KBM-7 (cell line): ENCODE measurements at regions not wholly inside any gene's neighbourhood (a gene's known extent, or its start where the extent isn't known, plus 50 kb on each side); places are given as distances from the start of the nearest gene placed in this dataset.
"Not testable (repeated sequence)": the region's sequence is repeated elsewhere in the genome, so short reads cannot be mapped to it uniquely, and the experiment has no call there.

Experiments
- DNase-seq: peaks from one replicate; pipeline ENCODE4 v3.0.0-alpha.2; 2015
- in situ Hi-C: fragments of 300-500 bp; cut with MboI; formaldehyde crosslinking; loops from 2 replicates; pipeline ENCODE4 v1.14.3; 2020; ENCODE audit warnings: low sequenced_read_pairs, low pct_unique_long_range_greater_than_20kb, mixed read lengths

GRCh38 chr1:31509124-31510072 is 66.9 kb upstream of the TINAGL1 start:
- peak; percentile 29 for DNase-seq
- in situ Hi-C loops = no loop called here

GRCh38 chr1:31510304-31510703 is 66.0 kb upstream of the TINAGL1 start:
- in situ Hi-C loops = no loop called here
- no peak for DNase-seq

- DNase-seq = no peak
These were observed 65.2 kb upstream of the TINAGL1 start for GRCh38 chr1:31510853-31511789.

GRCh38 chr1:31511848-31512615 is 64.3 kb upstream of the TINAGL1 start:
- DNase-seq = no peak
- in situ Hi-C loops = no loop called here

More at GRCh38 chr1:31510853-31511789, 65.2 kb upstream of the TINAGL1 start:
- in situ Hi-C loops = no loop called here

- DNase-seq = no peak
- in situ Hi-C loops = no loop called here
These were observed 62.2 kb upstream of the TINAGL1 start for GRCh38 chr1:31514117-31514516.

- in situ Hi-C loops = no loop called here
- no peak for DNase-seq
These were observed 61.1 kb upstream of the TINAGL1 start for GRCh38 chr1:31515056-31515775.

- in situ Hi-C loops = no loop called here
These were observed 60.4 kb upstream of the TINAGL1 start for GRCh38 chr1:31515936-31516335.

GRCh38 chr1:31517301-31517700 is 59.0 kb upstream of the TINAGL1 start:
- no peak for DNase-seq
- in situ Hi-C loops = no loop called here

More at GRCh38 chr1:31515936-31516335, 60.4 kb upstream of the TINAGL1 start:
- DNase-seq = no peak

- DNase-seq, in situ Hi-C loops: not testable (repeated sequence)
These were observed 58.3 kb upstream of the TINAGL1 start for GRCh38 chr1:31517986-31518385.

- in situ Hi-C loops = no loop called here
- no peak for DNase-seq
These were observed 54.4 kb upstream of the TINAGL1 start for GRCh38 chr1:31521761-31522555.

GRCh38 chr1:31522556-31522845 is 53.8 kb upstream of the TINAGL1 start:
- in situ Hi-C loops = no loop called here
- no peak for DNase-seq

- in situ Hi-C loops = no loop called here
These were observed 53.3 kb upstream of the TINAGL1 start for GRCh38 chr1:31523012-31523411.

GRCh38 chr1:31523769-31524168 is 52.5 kb upstream of the TINAGL1 start:
- DNase-seq = peak; percentile 27
- in situ Hi-C loops = no loop called here

More at GRCh38 chr1:31523012-31523411, 53.3 kb upstream of the TINAGL1 start:
- DNase-seq = no peak

- in situ Hi-C loops = no loop called here
- peak; percentile 73 for DNase-seq
These were observed 52.0 kb upstream of the TINAGL1 start for GRCh38 chr1:31524186-31524901.
